IMR-90 (cell line): ENCODE measurements at regions not wholly inside any gene's neighbourhood (a gene's known extent, or its start where the extent isn't known, plus 50 kb on each side); places are given as distances from the start of the nearest gene placed in this dataset.

Experiments used
- ATAC-seq: fragments of 200-7000 bp; cut with Tn5 transposase; 2 replicates; pipeline ENCODE4 v1.9.1; 2020; ENCODE audit warnings: low read depth, mild to moderate bottlenecking, moderate library complexity
- BruUV-seq: library from RNA; stranded (reverse); fragments of 400-500 nt; replicated peaks from 2 replicates; lab custom pipeline; 2021; lab: Mats Ljungman, UMichigan
- CTCF ChIA-PET: fragments of 300-600 bp; formaldehyde crosslinking; extraction: SDS; loops from one replicate; lab custom pipeline; 2021; ENCODE audit warnings: antibody characterized with exemption; lab: Yijun Ruan, JAX
- POLR2A ChIA-PET: fragments of 300-600 bp; sonication (Branson Sonifier 250); formaldehyde crosslinking; loops from one replicate; lab custom pipeline; 2022; ENCODE audit warnings: antibody characterized with exemption; ENCODE audit not compliant: unreplicated experiment; lab: Charles Lee
- DNase-seq: peaks from one replicate; pipeline ENCODE4 v3.0.0; 2013
- H2AFZ ChIP-seq: replicated peaks from 2 replicates; pipeline ENCODE3; 2013; ENCODE audit warnings: low read length, mild to moderate bottlenecking; ENCODE audit not compliant: poor library complexity
- H2AK5ac ChIP-seq: 2 replicates; pipeline ENCODE4 v1.6.1; 2013; ENCODE audit warnings: low read depth, low read length, inconsistent platforms
- H2AK9ac ChIP-seq: replicated peaks from 2 replicates; pipeline ENCODE3; 2013; ENCODE audit warnings: mild to moderate bottlenecking, low read depth, low read length, moderate library complexity; ENCODE audit not compliant: poor library complexity
- H2BK120ac ChIP-seq: 2 replicates; pipeline ENCODE4 v1.6.1; 2013; ENCODE audit warnings: low read depth, low read length, inconsistent platforms
- H2BK15ac ChIP-seq: 3 replicates; pipeline ENCODE4 v1.6.1; 2013; ENCODE audit warnings: low read depth, low read length, inconsistent platforms
- H2BK20ac ChIP-seq: 2 replicates; pipeline ENCODE4 v1.6.1; 2013; ENCODE audit warnings: low read depth, mild to moderate bottlenecking, inconsistent platforms, low read length, moderate library complexity
- H2BK5ac ChIP-seq: 2 replicates; pipeline ENCODE4 v1.6.1; 2013; ENCODE audit warnings: mild to moderate bottlenecking, low read depth, low read length, inconsistent platforms; ENCODE audit not compliant: poor library complexity, severe bottlenecking
- H3K14ac ChIP-seq: replicated peaks from 2 replicates; pipeline ENCODE4 v1.6.1; 2013; ENCODE audit warnings: low read depth, low read length, inconsistent platforms
- H3K18ac ChIP-seq: 2 replicates; pipeline ENCODE4 v1.6.1; 2013; ENCODE audit warnings: low read depth, low read length, control low read depth
- H3K23ac ChIP-seq: 2 replicates; pipeline ENCODE4 v1.6.1; 2013; ENCODE audit warnings: low read depth, low read length, inconsistent platforms
- H3K27ac ChIP-seq: 2 replicates; pipeline ENCODE4 v1.5.1; 2013; ENCODE audit warnings: mild to moderate bottlenecking, control low read depth, low read length; ENCODE audit not compliant: insufficient read depth
- H3K27me3 ChIP-seq: 2 replicates; pipeline ENCODE4 v1.6.1; 2013; ENCODE audit warnings: low read length; ENCODE audit not compliant: control insufficient read depth, insufficient read depth
- H3K36me3 ChIP-seq: 2 replicates; pipeline ENCODE4 v1.6.1; 2013; ENCODE audit warnings: low read length, mixed read lengths; ENCODE audit not compliant: control insufficient read depth, insufficient read depth
- H3K4ac ChIP-seq: 2 replicates; pipeline ENCODE4 v1.6.1; 2013; ENCODE audit warnings: low read depth, low read length, inconsistent platforms
- H3K4me1 ChIP-seq: 2 replicates; pipeline ENCODE4 v1.6.1; 2013; ENCODE audit warnings: low read length, mixed read lengths; ENCODE audit not compliant: control insufficient read depth, insufficient read depth
- H3K4me2 ChIP-seq: 2 replicates; pipeline ENCODE4 v1.6.1; 2013; ENCODE audit warnings: low read depth, mild to moderate bottlenecking, control low read depth, low read length, moderate library complexity
- H3K4me3 ChIP-seq: 2 replicates; pipeline ENCODE4 v1.5.1; 2013; ENCODE audit warnings: low read depth, mild to moderate bottlenecking, control low read depth, low read length, moderate library complexity; ENCODE audit not compliant: insufficient read depth
- H3K56ac ChIP-seq: 2 replicates; pipeline ENCODE4 v1.6.1; 2013; ENCODE audit warnings: low read length, inconsistent platforms; ENCODE audit not compliant: insufficient read depth; ENCODE audit errors: extremely low read depth
- H3K79me1 ChIP-seq, 2 experiments: 2 replicates each; pipeline ENCODE4 v1.6.1; 2013; ENCODE audit warnings: low read length in 2 of 2, inconsistent platforms in 1 of 2, low read depth in 1 of 2
- H3K9ac ChIP-seq: 2 replicates; pipeline ENCODE4 v1.6.1; 2013; ENCODE audit warnings: low read depth, low read length, control low read depth
- H3K9me1 ChIP-seq: 2 replicates; pipeline ENCODE4 v1.6.1; 2013; ENCODE audit warnings: low read length, inconsistent platforms; ENCODE audit not compliant: insufficient read depth
- H3K9me3 ChIP-seq: 2 replicates; pipeline ENCODE4 v1.6.1; 2013; ENCODE audit warnings: low read length; ENCODE audit not compliant: control insufficient read depth, insufficient read depth
- H4K20me1 ChIP-seq: 2 replicates; pipeline ENCODE4 v1.6.1; 2013; ENCODE audit warnings: low read length, inconsistent platforms; ENCODE audit not compliant: insufficient read depth
- H4K5ac ChIP-seq: 2 replicates; pipeline ENCODE4 v1.6.1; 2013; ENCODE audit warnings: mild to moderate bottlenecking, low read depth, low read length, control low read depth
- H4K8ac ChIP-seq, 2 experiments: 2 replicates each; pipeline ENCODE4 v1.6.1; 2013; ENCODE audit warnings: low read depth in 2 of 2, low read length in 2 of 2, control low read depth in 1 of 2, inconsistent platforms in 1 of 2
- H4K91ac ChIP-seq: 2 replicates; pipeline ENCODE4 v1.6.1; 2013; ENCODE audit warnings: low read depth, low read length, inconsistent platforms; ENCODE audit not compliant: insufficient read depth
- WGBS, 2 experiments: methylation state at CpG; one replicate each; pipeline versions ENCODE4 v1.1.5 to v1.1.7; 2013; ENCODE audit warnings: missing lambda C conversion rate in 2 of 2; ENCODE audit not compliant: insufficient read length in 1 of 2; ENCODE audit errors: extremely low coverage in 2 of 2; 5-methylcytosine and 5-hydroxymethylcytosine counted together
- dilution Hi-C: fragments of 300-500 bp; cut with HindIII; formaldehyde crosslinking; loops from one replicate; pipeline ENCODE4 v1.14.3; 2018; ENCODE audit warnings: low sequenced_read_pairs; ENCODE audit not compliant: unreplicated experiment
- in situ Hi-C: fragments of 300-500 bp; cut with MboI; formaldehyde crosslinking; loops from 3 replicates; pipeline ENCODE4 v1.14.3; 2019; ENCODE audit warnings: low sequenced_read_pairs, inconsistent platforms, mixed read lengths
- intact Hi-C: fragments of 100-400 bp; cut with micrococcal nuclease; formaldehyde crosslinking; loops from 2 replicates; pipeline ENCODE4 v1.10.0; 2022
- TF ChIP-seq, protein P1 (sequence below): conservative IDR thresholded peaks from 2 replicates; pipeline ENCODE4 v1.5.1; 2012; ENCODE audit warnings: mild to moderate bottlenecking, low read depth, low read length, improper control_type of control experiment
- TF ChIP-seq, protein P2 (sequence below): fragments of 150-350 bp; IDR thresholded peaks from 2 replicates; pipeline ENCODE4 v1.6.1; 2016; ENCODE audit warnings: low read depth, mild to moderate bottlenecking, low read length, moderate library complexity, borderline replicate concordance

DNA sequence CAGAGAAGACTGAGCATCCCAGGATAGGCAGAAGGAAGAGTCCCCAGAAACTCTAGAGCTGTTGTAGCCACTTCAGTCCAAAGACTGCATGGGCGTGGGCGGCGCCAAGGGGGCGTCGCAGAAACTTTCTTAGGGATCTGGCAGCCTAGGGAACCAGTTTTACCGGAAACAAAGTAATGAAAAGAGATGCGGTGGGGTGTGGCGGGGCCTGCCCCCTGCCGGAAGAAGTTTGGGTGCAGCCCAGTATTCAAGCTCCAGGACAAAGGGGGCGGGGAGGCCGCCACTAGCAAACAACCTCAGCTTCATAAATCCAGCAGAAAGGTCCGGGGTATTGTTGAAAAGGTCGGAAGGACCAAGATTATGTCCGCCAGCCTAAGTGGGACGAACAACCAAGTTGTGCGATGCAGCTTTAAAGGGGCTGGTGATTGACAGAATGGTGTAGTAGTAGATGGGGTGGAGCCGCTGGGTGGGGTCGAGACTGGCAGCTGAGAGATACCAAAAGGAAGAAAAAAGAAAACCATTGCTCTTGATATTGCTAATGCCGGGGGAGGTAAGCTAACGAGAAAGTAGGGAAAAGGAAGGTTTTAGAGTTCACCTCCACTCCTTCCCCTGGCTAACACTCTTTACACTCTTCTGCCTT is 190.5 kb downstream of the RRAGB start:
- Histone ChIP-seq H2BK15ac (no peak overlapping the region), H3K27me3 (no peaks in the 10 kb centered on the region), H3K56ac (no peak overlapping the region), H3K4me1 (no peaks in the 10 kb centered on the region), H2BK20ac (no peak overlapping the region), H4K20me1 (no peaks in the 10 kb centered on the region), H3K9me1 (no peaks in the 10 kb centered on the region), H3K27ac (no peak overlapping the region), H4K5ac (no peak overlapping the region), H4K91ac (no peak overlapping the region; the same call in 1 of the 2 replicates), H3K4ac (no peak overlapping the region), H3K14ac (no peak overlapping the region), H4K8ac (peak overlapping the region; percentile 14 to 70; a peak in 1 of 4 replicates), H3K4me2 (peak overlapping the region; percentile 69), H3K4me3 (peak overlapping the region; percentile 76), H2AK5ac (no peak overlapping the region), H3K36me3 (no peaks in the 10 kb centered on the region), H3K18ac (no peak overlapping the region), H2BK5ac (no peak overlapping the region), H3K9ac (no peak overlapping the region), H2AFZ (peak overlapping the region; percentile 87), H2AK9ac (no peak overlapping the region), H2BK120ac (no peak overlapping the region), H3K23ac (no peak overlapping the region), H3K9me3 (no peaks in the 10 kb centered on the region), H3K79me1 (no peaks in the 10 kb centered on the region)
- dilution Hi-C loops (no loop called here), intact Hi-C loops (no loop called here), in situ Hi-C loops (no loop called here)
- TF ChIP-seq, protein P1, sequence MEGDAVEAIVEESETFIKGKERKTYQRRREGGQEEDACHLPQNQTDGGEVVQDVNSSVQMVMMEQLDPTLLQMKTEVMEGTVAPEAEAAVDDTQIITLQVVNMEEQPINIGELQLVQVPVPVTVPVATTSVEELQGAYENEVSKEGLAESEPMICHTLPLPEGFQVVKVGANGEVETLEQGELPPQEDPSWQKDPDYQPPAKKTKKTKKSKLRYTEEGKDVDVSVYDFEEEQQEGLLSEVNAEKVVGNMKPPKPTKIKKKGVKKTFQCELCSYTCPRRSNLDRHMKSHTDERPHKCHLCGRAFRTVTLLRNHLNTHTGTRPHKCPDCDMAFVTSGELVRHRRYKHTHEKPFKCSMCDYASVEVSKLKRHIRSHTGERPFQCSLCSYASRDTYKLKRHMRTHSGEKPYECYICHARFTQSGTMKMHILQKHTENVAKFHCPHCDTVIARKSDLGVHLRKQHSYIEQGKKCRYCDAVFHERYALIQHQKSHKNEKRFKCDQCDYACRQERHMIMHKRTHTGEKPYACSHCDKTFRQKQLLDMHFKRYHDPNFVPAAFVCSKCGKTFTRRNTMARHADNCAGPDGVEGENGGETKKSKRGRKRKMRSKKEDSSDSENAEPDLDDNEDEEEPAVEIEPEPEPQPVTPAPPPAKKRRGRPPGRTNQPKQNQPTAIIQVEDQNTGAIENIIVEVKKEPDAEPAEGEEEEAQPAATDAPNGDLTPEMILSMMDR = peak; percentile 27
- TF ChIP-seq, protein P2, sequence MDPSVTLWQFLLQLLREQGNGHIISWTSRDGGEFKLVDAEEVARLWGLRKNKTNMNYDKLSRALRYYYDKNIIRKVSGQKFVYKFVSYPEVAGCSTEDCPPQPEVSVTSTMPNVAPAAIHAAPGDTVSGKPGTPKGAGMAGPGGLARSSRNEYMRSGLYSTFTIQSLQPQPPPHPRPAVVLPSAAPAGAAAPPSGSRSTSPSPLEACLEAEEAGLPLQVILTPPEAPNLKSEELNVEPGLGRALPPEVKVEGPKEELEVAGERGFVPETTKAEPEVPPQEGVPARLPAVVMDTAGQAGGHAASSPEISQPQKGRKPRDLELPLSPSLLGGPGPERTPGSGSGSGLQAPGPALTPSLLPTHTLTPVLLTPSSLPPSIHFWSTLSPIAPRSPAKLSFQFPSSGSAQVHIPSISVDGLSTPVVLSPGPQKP = no peak
- ATAC-seq = peak; percentile 56; the same call in 1 of the 2 replicates
- no peak for DNase-seq
- CTCF ChIA-PET = interaction anchor here (1.0 kb wide), 1 partner anchor 191 kb away, joined by 3 read pairs; the partner anchor contains the start of gene RRAGB
- 8% methylated on average over 7 of the region's 20 CpGs; no CpG with 5 or more reads in 1 of the 2 experiments for WGBS, 2 experiments
- POLR2A ChIA-PET = no interaction called here
- no TSS peak for BruUV-seq
